Omental fat pad (tissue), 3 donors: ENCODE measurements at regions not wholly inside any gene's neighbourhood (a gene's known extent, or its start where the extent isn't known, plus 50 kb on each side); places are given as distances from the start of the nearest gene placed in this dataset.

ENCODE experiments used
- ATAC-seq: fragments of 150-250 bp; one replicate; pipeline ENCODE4 v1.9.1; 2016; ENCODE audit warnings: mild to moderate bottlenecking, moderate library complexity; ENCODE audit not compliant: low FRiP score
- DNase-seq: peaks from one replicate; pipeline ENCODE4 v3.0.0-alpha.2; 2019; ENCODE audit warnings: low spot score
- TF ChIP-seq, protein P1 (sequence below), 3 donors: fragments of 450-650 bp; IDR thresholded peaks; one replicate each; pipeline ENCODE4 v1.5.1; 2016 to 2017; ENCODE audit warnings: antibody characterized with exemption in 3 of 3, mild to moderate bottlenecking in 3 of 3, moderate library complexity in 2 of 3

- TF ChIP-seq, protein P1, sequence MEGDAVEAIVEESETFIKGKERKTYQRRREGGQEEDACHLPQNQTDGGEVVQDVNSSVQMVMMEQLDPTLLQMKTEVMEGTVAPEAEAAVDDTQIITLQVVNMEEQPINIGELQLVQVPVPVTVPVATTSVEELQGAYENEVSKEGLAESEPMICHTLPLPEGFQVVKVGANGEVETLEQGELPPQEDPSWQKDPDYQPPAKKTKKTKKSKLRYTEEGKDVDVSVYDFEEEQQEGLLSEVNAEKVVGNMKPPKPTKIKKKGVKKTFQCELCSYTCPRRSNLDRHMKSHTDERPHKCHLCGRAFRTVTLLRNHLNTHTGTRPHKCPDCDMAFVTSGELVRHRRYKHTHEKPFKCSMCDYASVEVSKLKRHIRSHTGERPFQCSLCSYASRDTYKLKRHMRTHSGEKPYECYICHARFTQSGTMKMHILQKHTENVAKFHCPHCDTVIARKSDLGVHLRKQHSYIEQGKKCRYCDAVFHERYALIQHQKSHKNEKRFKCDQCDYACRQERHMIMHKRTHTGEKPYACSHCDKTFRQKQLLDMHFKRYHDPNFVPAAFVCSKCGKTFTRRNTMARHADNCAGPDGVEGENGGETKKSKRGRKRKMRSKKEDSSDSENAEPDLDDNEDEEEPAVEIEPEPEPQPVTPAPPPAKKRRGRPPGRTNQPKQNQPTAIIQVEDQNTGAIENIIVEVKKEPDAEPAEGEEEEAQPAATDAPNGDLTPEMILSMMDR (IDR thresholded peaks at IDR 0.05), result no peak
- ATAC-seq, result no peak
- DNase-seq, result no peak
Measured at GRCh38 chr11:32317643-32318042, 117.7 kb downstream of the WT1 start.

DNA sequence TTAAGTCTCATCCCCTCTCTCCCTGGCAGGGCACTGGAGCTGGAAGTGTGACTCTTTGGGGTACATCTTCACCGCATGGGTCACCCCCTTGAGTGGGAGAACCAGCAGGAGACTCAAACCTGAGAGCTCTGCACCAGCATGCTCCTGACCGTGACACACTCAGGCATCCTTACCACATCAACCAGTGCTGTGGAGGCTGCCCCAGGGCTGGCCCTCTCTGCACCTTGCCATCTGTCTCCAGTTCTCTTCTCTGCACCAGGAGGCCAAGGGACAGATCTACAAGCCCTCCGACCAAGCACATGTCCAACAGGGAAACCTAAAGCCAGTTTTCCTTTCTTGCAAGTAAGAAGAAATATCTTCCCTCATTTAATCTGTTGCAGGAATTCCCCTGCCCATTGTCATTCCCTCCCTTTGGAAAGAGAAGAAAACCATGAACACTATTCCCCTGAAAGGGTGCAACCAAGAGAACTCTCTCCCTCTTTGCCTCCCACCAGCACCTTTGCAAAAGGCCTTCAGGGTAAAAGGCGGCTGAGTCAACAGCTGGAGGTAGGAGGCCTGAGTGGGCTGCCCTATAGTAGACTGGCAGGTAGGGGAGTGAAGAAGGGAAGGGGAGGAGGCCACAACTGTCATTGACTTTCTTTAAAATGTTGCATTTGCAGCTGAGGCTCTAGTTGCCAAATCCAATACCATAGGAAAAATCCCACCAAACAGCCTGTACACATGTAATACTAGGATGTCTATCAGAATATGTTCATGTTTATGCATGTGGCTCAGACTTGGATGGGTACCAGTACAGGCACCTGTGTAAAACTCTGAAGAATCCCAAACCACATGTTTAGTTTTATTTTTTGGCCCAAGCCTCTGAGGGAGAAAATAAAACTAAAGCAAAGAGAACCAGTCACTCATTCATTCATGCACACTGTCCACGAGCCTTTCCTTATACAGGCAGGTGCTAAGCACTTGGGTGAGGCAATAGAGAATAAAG is 117.0 kb downstream of the WT1 start:
- TF ChIP-seq, protein P1 (IDR thresholded peaks at IDR 0.05), result no peak
- ATAC-seq (no peak), DNase-seq (no peak)

DNA sequence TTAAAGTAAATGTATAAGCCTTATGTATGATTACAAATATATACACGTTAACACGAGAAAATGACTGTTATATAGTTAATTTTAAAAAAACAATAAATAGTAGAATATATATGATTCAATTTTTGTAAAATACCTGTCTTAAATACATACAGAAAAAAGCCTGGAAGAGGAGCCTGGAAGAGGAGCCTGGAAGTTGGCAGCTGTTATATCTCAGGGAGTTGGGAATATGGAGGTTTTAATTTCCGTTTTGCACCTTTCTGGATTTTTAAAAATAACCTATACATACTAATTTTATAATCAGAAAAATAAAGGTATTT is 111.6 kb downstream of the WT1 start:
- ATAC-seq (no peak), DNase-seq (no peak)
- TF ChIP-seq, protein P1 (IDR thresholded peaks at IDR 0.05), result no peak

DNA sequence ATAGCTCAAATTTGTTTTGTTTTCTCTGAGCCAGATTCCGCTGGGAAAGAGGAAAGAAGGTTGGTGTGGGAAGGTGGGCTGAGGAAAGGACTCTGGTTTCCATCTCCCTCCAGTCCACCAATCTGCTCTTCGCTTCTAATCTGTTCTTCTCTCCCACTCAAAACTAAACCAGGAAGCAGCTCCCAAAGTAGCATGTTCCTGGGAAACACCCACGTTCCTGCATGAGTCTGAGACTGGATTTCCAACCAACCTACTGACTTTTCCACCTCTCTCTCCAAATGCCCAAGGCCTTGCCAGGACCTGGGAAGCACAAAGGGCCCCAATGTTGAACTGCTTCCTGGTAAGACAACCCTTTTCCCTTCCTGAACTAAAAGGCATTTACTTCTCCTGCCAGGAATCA is 110.2 kb downstream of the WT1 start:
- DNase-seq (no peak), ATAC-seq (peak; percentile 81)
- TF ChIP-seq, protein P1 (IDR thresholded peaks at IDR 0.05), result no peak

GRCh38 chr11:32325725-32326124 is 109.6 kb downstream of the WT1 start:
- TF ChIP-seq, protein P1 (IDR thresholded peaks at IDR 0.05), result no peak
- no peak for DNase-seq
- ATAC-seq, result no peak

DNA sequence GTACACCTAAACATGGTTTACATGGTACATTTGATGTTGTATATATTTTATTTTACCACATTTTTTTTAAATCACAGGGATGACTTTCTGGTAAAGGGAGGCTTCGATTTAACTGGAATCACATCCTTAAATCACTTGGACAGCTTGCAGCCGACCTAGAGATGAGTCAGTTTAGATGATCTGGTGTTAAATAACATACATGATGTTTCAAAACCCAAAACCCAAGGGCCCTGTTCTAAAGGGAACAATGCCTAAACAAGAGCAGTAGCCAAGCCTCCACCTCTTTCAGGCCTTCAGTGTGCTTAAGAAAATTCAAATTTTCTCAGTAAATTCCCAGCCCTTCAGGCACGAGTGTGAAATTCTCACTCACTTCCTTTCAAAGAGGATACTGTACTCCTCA is 108.8 kb downstream of the WT1 start:
- TF ChIP-seq, protein P1 (IDR thresholded peaks at IDR 0.05), result no peak
- ATAC-seq, result peak; percentile 66
- DNase-seq, result no peak

GRCh38 chr11:32328392-32328791 is 106.9 kb downstream of the WT1 start:
- DNase-seq, result no peak
- no peak for ATAC-seq
- TF ChIP-seq, protein P1 (IDR thresholded peaks at IDR 0.05), result no peak
